ENCODE measurements at regions not wholly inside any gene's neighbourhood (a gene's known extent, or its start where the extent isn't known, plus 50 kb on each side); places are given as distances from the start of the nearest gene placed in this dataset.

DNA sequence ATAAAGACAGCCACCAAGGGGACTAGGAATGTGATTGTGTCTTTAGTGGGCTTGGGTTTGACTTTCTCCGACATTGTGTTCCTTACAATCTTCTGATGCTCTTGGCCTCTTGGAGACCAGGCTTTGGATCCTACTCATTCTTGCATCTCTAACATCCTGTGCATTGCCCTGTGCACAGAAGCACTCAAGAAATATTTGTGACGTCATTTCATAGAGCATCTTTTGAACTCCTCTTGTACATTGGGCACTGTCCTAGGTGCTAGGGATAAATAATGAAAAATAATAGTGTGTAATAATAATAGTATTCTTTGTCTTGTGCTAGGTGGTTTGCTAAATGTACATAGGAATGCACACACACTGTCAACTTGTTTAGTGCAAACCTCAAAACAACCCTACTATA lies 108.8 kb upstream of the LHX5 start:
- H3K4me2 ChIP-seq (ENCODE audit: low read length) = no peak overlapping the region
- DNase-seq = no peak
- H3K4ac ChIP-seq (ENCODE audit: low read depth, low read length) = no peak overlapping the region
- WGBS (ENCODE audit: extremely low coverage, insufficient coverage, low lambda C conversion rate) = no CpG with 5 or more reads among the region's 2 CpGs
- no peak overlapping the region for H4K5ac ChIP-seq (ENCODE audit: low read length)
- no peak overlapping the region for H3K9ac ChIP-seq (ENCODE audit: low read length)
- no peaks in the 10 kb centered on the region for H3K79me1 ChIP-seq (ENCODE audit: low read length)
- H3K27ac ChIP-seq (ENCODE audit: low read depth, low read length) = no peak overlapping the region
- H2AK5ac ChIP-seq (ENCODE audit: low read length) = no peak overlapping the region
- no peak overlapping the region for H4K8ac ChIP-seq (ENCODE audit: low read depth, low read length)
- H2BK5ac ChIP-seq (ENCODE audit: low read length) = no peak overlapping the region
- no peak overlapping the region for H3K56ac ChIP-seq (ENCODE audit: low read length)
- no peaks in the 10 kb centered on the region for H3K79me2 ChIP-seq (ENCODE audit: control insufficient read depth, insufficient read depth, low read length)
- no peaks in the 10 kb centered on the region for H3K36me3 ChIP-seq (ENCODE audit: control insufficient read depth, insufficient read depth, low read length)
- H3K23ac ChIP-seq (ENCODE audit: low read length) = no peak overlapping the region
- no peaks in the 10 kb centered on the region for H3K27me3 ChIP-seq (ENCODE audit: insufficient read depth, low read length, poor library complexity)
- H2BK15ac ChIP-seq (replicated peaks; ENCODE audit: low read depth) = no peak overlapping the region
- no peak overlapping the region for H3K18ac ChIP-seq (ENCODE audit: low read length)
- no peak overlapping the region for H2BK120ac ChIP-seq (ENCODE audit: low read depth, low read length)
- H3K4me1 ChIP-seq (ENCODE audit: control insufficient read depth, low read depth, low read length) = peaks cover 2% of the 10 kb centered on the region
- H3K4me3 ChIP-seq (ENCODE audit: low read length) = no peak overlapping the region

DNA sequence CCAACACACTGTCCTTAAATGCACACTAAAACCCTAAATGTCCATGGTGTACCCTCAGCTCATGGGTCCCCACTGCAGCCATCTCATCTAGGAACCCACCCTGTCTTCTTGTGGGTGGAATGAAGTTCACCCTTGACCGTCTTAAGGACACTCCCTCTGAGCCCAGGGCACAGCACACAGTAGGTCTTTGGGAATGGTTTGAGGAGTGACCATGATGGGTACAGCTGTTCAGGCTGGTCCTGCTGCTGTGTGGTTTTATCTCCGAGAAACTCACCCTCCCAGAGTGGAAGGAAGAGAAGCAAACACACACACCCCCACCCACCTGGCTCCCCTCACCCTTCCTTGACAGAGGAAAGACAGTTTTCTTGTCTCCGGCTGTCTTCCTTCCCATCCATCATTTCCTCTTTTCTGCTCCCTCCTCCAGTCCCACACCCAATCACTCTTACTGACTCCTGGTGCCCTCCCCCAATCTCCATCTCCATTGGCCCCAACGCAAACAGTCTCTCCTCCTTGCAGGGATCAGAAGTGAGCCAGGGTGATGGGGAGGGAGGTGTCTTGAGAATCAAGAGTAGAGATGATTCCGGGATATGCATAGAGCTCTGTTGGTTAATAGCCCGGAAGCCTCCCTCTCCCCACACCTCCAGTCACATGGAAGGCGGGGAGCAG lies 105.9 kb upstream of the LHX5 start:
- Histone ChIP-seq H3K4me2 (ENCODE audit: low read length) (no peak overlapping the region), H3K36me3 (ENCODE audit: control insufficient read depth, insufficient read depth, low read length) (no peaks in the 10 kb centered on the region), H3K9ac (ENCODE audit: low read length) (no peak overlapping the region), H2AK5ac (ENCODE audit: low read length) (no peak overlapping the region), H3K27me3 (ENCODE audit: insufficient read depth, low read length, poor library complexity) (no peaks in the 10 kb centered on the region), H3K4me3 (ENCODE audit: low read length) (no peak overlapping the region), H2BK15ac (replicated peaks; ENCODE audit: low read depth) (no peak overlapping the region), H4K5ac (ENCODE audit: low read length) (no peak overlapping the region), H3K4ac (ENCODE audit: low read depth, low read length) (no peak overlapping the region), H3K18ac (ENCODE audit: low read length) (no peak overlapping the region), H3K79me1 (ENCODE audit: low read length) (no peaks in the 10 kb centered on the region), H3K23ac (ENCODE audit: low read length) (no peak overlapping the region), H3K56ac (ENCODE audit: low read length) (no peak overlapping the region), H2BK120ac (ENCODE audit: low read depth, low read length) (no peak overlapping the region), H3K79me2 (ENCODE audit: control insufficient read depth, insufficient read depth, low read length) (no peaks in the 10 kb centered on the region), H2BK5ac (ENCODE audit: low read length) (no peak overlapping the region), H3K27ac (ENCODE audit: low read depth, low read length) (no peak overlapping the region), H4K8ac (ENCODE audit: low read depth, low read length) (no peak overlapping the region), H3K4me1 (ENCODE audit: control insufficient read depth, low read depth, low read length) (peaks cover 2% of the 10 kb centered on the region)
- WGBS (ENCODE audit: extremely low coverage, insufficient coverage, low lambda C conversion rate) = no CpG with 5 or more reads among the region's 7 CpGs
- no peak for DNase-seq

DNA sequence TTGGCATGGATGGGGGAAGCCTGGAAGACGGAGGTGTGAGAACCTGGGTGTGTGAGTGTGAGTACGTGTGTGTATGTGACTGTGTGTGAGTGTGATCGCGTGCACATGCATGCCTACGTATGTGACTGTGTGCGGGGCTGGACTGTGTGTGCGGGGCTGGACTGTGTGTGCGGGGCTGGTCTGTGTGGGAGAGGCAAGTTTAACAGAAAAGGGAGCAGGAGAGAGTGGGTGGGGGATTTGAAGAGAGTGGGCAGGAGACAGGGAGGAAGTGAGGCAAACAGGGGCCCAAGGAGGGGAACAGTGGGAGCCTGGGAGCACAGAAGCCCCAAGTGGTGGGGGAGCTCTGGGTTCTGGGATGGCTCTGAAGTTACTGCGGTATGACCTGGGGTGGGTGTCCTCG lies 103.7 kb upstream of the LHX5 start:
- Histone ChIP-seq H3K79me2 (ENCODE audit: control insufficient read depth, insufficient read depth, low read length) (no peaks in the 10 kb centered on the region), H3K27me3 (ENCODE audit: insufficient read depth, low read length, poor library complexity) (no peaks in the 10 kb centered on the region), H3K4ac (ENCODE audit: low read depth, low read length) (no peak overlapping the region), H2BK5ac (ENCODE audit: low read length) (no peak overlapping the region), H2BK15ac (replicated peaks; ENCODE audit: low read depth) (no peak overlapping the region), H3K79me1 (ENCODE audit: low read length) (no peaks in the 10 kb centered on the region), H4K8ac (ENCODE audit: low read depth, low read length) (no peak overlapping the region), H2AK5ac (ENCODE audit: low read length) (no peak overlapping the region), H2BK120ac (ENCODE audit: low read depth, low read length) (no peak overlapping the region), H3K56ac (ENCODE audit: low read length) (no peak overlapping the region), H3K27ac (ENCODE audit: low read depth, low read length) (no peak overlapping the region), H3K4me2 (ENCODE audit: low read length) (no peak overlapping the region), H3K36me3 (ENCODE audit: control insufficient read depth, insufficient read depth, low read length) (no peaks in the 10 kb centered on the region), H3K18ac (ENCODE audit: low read length) (no peak overlapping the region), H4K5ac (ENCODE audit: low read length) (no peak overlapping the region), H3K9ac (ENCODE audit: low read length) (no peak overlapping the region), H3K4me3 (ENCODE audit: low read length) (no peak overlapping the region), H3K23ac (ENCODE audit: low read length) (no peak overlapping the region), H3K4me1 (ENCODE audit: control insufficient read depth, low read depth, low read length) (no peaks in the 10 kb centered on the region)
- no CpG with 5 or more reads among the region's 10 CpGs for WGBS (ENCODE audit: extremely low coverage, insufficient coverage, low lambda C conversion rate)
- DNase-seq = no peak

DNA sequence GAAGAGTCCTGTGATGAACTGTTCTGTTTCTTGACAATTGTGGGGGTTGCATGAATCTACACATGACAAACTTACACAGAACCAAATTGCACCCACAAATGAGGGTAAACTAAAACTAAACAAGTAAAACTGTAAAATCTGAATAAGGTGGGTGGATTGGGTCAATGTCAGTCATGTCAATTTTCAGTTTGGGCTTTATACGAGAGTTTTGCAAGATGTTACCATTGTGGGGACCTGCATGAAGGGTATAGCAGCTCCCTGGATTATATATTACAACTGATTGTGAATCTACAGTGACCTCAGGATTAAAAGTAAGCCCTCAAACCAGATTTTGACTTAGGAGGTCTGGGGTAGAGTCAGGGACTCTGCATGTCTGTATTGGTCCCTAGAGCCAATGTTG lies 101.5 kb upstream of the LHX5 start:
- no peak overlapping the region for H3K27ac ChIP-seq (ENCODE audit: low read depth, low read length)
- no CpG with 5 or more reads among the region's 1 CpG for WGBS (ENCODE audit: extremely low coverage, insufficient coverage, low lambda C conversion rate)

DNA sequence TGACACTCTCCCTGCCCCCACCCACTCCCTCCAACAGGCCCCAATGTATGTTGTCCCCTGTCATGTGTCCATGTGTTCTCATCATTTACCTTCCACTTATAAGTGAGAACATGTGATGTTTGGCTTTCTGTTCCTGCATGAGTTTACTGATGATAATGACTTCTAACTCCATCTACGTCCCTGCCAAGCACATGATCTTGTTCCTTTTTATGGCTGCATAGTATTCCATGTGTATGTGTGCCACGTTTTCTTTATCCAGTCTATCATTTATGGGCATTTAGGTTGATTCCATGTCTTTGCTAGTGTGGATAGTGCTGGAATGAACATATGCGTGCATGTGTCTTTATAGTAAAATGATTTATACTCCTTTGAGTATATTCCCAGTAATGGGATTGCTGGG lies 100.0 kb upstream of the LHX5 start:
- no peak overlapping the region for H2AK5ac ChIP-seq (ENCODE audit: low read length)
- H2BK120ac ChIP-seq (ENCODE audit: low read depth, low read length) = no peak overlapping the region
- H3K18ac ChIP-seq (ENCODE audit: low read length) = no peak overlapping the region
- no peak overlapping the region for H3K23ac ChIP-seq (ENCODE audit: low read length)
- H2BK5ac ChIP-seq (ENCODE audit: low read length) = no peak overlapping the region
- H2BK15ac ChIP-seq (replicated peaks; ENCODE audit: low read depth) = no peak overlapping the region
- no peak for DNase-seq
- no peak overlapping the region for H3K4me3 ChIP-seq (ENCODE audit: low read length)
- no peak overlapping the region for H3K4ac ChIP-seq (ENCODE audit: low read depth, low read length)
- no peak overlapping the region for H3K27ac ChIP-seq (ENCODE audit: low read depth, low read length)
- H3K79me2 ChIP-seq (ENCODE audit: control insufficient read depth, insufficient read depth, low read length) = no peaks in the 10 kb centered on the region
- H3K4me2 ChIP-seq (ENCODE audit: low read length) = no peak overlapping the region
- no peaks in the 10 kb centered on the region for H3K79me1 ChIP-seq (ENCODE audit: low read length)
- no peak overlapping the region for H3K56ac ChIP-seq (ENCODE audit: low read length)
- no peaks in the 10 kb centered on the region for H3K36me3 ChIP-seq (ENCODE audit: control insufficient read depth, insufficient read depth, low read length)
- no peak overlapping the region for H3K9ac ChIP-seq (ENCODE audit: low read length)
- WGBS (ENCODE audit: extremely low coverage, insufficient coverage, low lambda C conversion rate) = no CpG with 5 or more reads among the region's 3 CpGs
- no peaks in the 10 kb centered on the region for H3K27me3 ChIP-seq (ENCODE audit: insufficient read depth, low read length, poor library complexity)
- H3K4me1 ChIP-seq (ENCODE audit: control insufficient read depth, low read depth, low read length) = no peaks in the 10 kb centered on the region
- no peak overlapping the region for H4K8ac ChIP-seq (ENCODE audit: low read depth, low read length)
- no peak overlapping the region for H4K5ac ChIP-seq (ENCODE audit: low read length)

More for the DNA sequence above, 101.5 kb upstream of the LHX5 start:
- H3K56ac ChIP-seq (ENCODE audit: low read length) = no peak overlapping the region
- no peak overlapping the region for H4K5ac ChIP-seq (ENCODE audit: low read length)
- H3K79me2 ChIP-seq (ENCODE audit: control insufficient read depth, insufficient read depth, low read length) = no peaks in the 10 kb centered on the region
- H3K23ac ChIP-seq (ENCODE audit: low read length) = no peak overlapping the region
- H3K4me1 ChIP-seq (ENCODE audit: control insufficient read depth, low read depth, low read length) = no peaks in the 10 kb centered on the region
- no peak overlapping the region for H3K4ac ChIP-seq (ENCODE audit: low read depth, low read length)
- H3K27me3 ChIP-seq (ENCODE audit: insufficient read depth, low read length, poor library complexity) = no peaks in the 10 kb centered on the region
- H3K4me2 ChIP-seq (ENCODE audit: low read length) = no peak overlapping the region
- no peak overlapping the region for H2BK15ac ChIP-seq (replicated peaks; ENCODE audit: low read depth)
- no peak overlapping the region for H3K18ac ChIP-seq (ENCODE audit: low read length)
- H2AK5ac ChIP-seq (ENCODE audit: low read length) = no peak overlapping the region
- H4K8ac ChIP-seq (ENCODE audit: low read depth, low read length) = no peak overlapping the region
- H3K9ac ChIP-seq (ENCODE audit: low read length) = no peak overlapping the region
- no peak overlapping the region for H3K4me3 ChIP-seq (ENCODE audit: low read length)
- no peaks in the 10 kb centered on the region for H3K36me3 ChIP-seq (ENCODE audit: control insufficient read depth, insufficient read depth, low read length)
- no peak for DNase-seq
- no peak overlapping the region for H2BK120ac ChIP-seq (ENCODE audit: low read depth, low read length)
- H3K79me1 ChIP-seq (ENCODE audit: low read length) = no peaks in the 10 kb centered on the region
- no peak overlapping the region for H2BK5ac ChIP-seq (ENCODE audit: low read length)

DNA sequence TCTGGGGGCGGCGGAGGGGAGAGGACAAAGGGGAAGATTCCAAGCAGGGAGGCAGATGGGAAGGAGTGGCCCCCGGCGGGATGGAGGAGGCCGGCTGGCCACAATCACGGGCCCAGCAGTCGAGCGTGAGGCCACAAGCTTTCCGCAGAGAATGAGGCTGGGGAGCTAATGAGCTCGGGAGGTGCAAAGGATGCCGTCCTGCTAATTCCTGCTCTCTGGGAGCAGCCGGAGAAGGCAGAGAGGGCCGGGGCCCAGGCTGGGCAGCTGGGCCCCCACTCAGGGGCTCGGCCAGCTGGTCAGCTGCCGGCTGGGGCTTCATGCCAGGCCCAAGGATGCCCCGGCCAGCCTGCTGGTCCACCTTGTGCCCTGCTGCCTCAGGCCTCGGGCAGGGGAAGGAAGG lies 98.1 kb upstream of the LHX5 start:
- H3K36me3 ChIP-seq (ENCODE audit: control insufficient read depth, insufficient read depth, low read length) = no peaks in the 10 kb centered on the region
- H3K79me2 ChIP-seq (ENCODE audit: control insufficient read depth, insufficient read depth, low read length) = no peaks in the 10 kb centered on the region
- H4K8ac ChIP-seq (ENCODE audit: low read depth, low read length) = no peak overlapping the region
- no peak for DNase-seq
- no peak overlapping the region for H3K27ac ChIP-seq (ENCODE audit: low read depth, low read length)
- no peak overlapping the region for H2BK15ac ChIP-seq (replicated peaks; ENCODE audit: low read depth)
- H3K4me2 ChIP-seq (ENCODE audit: low read length) = no peak overlapping the region
- H3K4me1 ChIP-seq (ENCODE audit: control insufficient read depth, low read depth, low read length) = no peaks in the 10 kb centered on the region
- no peak overlapping the region for H2AK5ac ChIP-seq (ENCODE audit: low read length)
- WGBS (ENCODE audit: extremely low coverage, insufficient coverage, low lambda C conversion rate) = no CpG with 5 or more reads among the region's 17 CpGs
- no peak overlapping the region for H4K5ac ChIP-seq (ENCODE audit: low read length)
- no peak overlapping the region for H3K18ac ChIP-seq (ENCODE audit: low read length)
- no peak overlapping the region for H3K9ac ChIP-seq (ENCODE audit: low read length)
- no peaks in the 10 kb centered on the region for H3K79me1 ChIP-seq (ENCODE audit: low read length)
- no peak overlapping the region for H3K4ac ChIP-seq (ENCODE audit: low read depth, low read length)
- H2BK120ac ChIP-seq (ENCODE audit: low read depth, low read length) = no peak overlapping the region
- H2BK5ac ChIP-seq (ENCODE audit: low read length) = no peak overlapping the region
- H3K27me3 ChIP-seq (ENCODE audit: insufficient read depth, low read length, poor library complexity) = no peaks in the 10 kb centered on the region
- no peak overlapping the region for H3K56ac ChIP-seq (ENCODE audit: low read length)
- H3K4me3 ChIP-seq (ENCODE audit: low read length) = no peak overlapping the region
- H3K23ac ChIP-seq (ENCODE audit: low read length) = no peak overlapping the region
